Esophagus muscularis mucosa (tissue), 4 donors: ENCODE measurements at regions not wholly inside any gene's neighbourhood (a gene's known extent, or its start where the extent isn't known, plus 50 kb on each side); places are given as distances from the start of the nearest gene placed in this dataset.

Experiments used
- DNase-seq: peaks from one replicate; pipeline ENCODE4 v3.0.0-alpha.2; 2017; ENCODE audit errors: extremely low spot score
- H3K27ac ChIP-seq, 4 donors: fragments of 200-600 bp; sonication (generic); replicated peaks in 1 of 4; 1 replicate in 3 of 4; 2 replicates in 1 of 4; pipeline ENCODE4 v1.5.1; 2016 to 2019; ENCODE audit warnings: mild to moderate bottlenecking in 1 of 4
- H3K27me3 ChIP-seq, 4 donors: fragments of 200-600 bp; sonication (generic); one replicate each; pipeline versions ENCODE4 v1.5.1 to v1.6.0; 2016 to 2019
- H3K36me3 ChIP-seq, 4 donors: fragments of 200-600 bp; sonication (generic); one replicate each; pipeline ENCODE4 v1.5.1; 2016 to 2019
- H3K4me1 ChIP-seq, 4 donors: fragments of 200-600 bp; sonication (generic); one replicate each; pipeline ENCODE4 v1.5.1; 2016 to 2019
- H3K4me3 ChIP-seq, 4 donors: fragments of 200-600 bp; sonication (generic); 1 replicate in 2 of 4; 2 replicates in 2 of 4; pipeline ENCODE4 v1.5.1; 2016 to 2019; ENCODE audit warnings: mild to moderate bottlenecking in 4 of 4, moderate library complexity in 1 of 4
- H3K9me3 ChIP-seq, 4 donors: fragments of 200-600 bp; sonication (generic); 1 replicate in 3 of 4; 2 replicates in 1 of 4; pipeline ENCODE4 v1.5.1; 2016 to 2019
- EP300 ChIP-seq: sonication (generic); formaldehyde crosslinking; IDR thresholded peaks from one replicate; pipeline ENCODE4 v1.6.1; 2017; ENCODE audit warnings: antibody characterized with exemption
- POLR2A ChIP-seq: fragments of 450-650 bp; IDR thresholded peaks from one replicate; pipeline ENCODE4 v1.6.1; 2017; ENCODE audit warnings: antibody characterized with exemption, moderate library complexity, mild to moderate bottlenecking, low read depth
- POLR2AphosphoS5 ChIP-seq, 2 donors: sonication (generic); formaldehyde crosslinking; IDR thresholded peaks; one replicate each; pipeline ENCODE4 v1.6.1; 2017; ENCODE audit warnings: antibody characterized with exemption in 2 of 2
- WGBS: methylation state at CpG from one replicate; pipeline ENCODE4 v1.1.5; 2018; 5-methylcytosine and 5-hydroxymethylcytosine counted together
- intact Hi-C: fragments of 100-400 bp; cut with DNase I; formaldehyde crosslinking; loops from one replicate; pipeline ENCODE4 v1.15.1; 2023
- TF ChIP-seq, protein P1 (sequence below), 3 experiments: fragments of 200-600 bp in 2 of 3; fragments of 450-650 bp in 1 of 3; sonication (generic) in 2 of 3; IDR thresholded peaks; one replicate each; pipeline ENCODE4 v1.5.1; 2017 to 2019; ENCODE audit warnings: antibody characterized with exemption in 3 of 3, mild to moderate bottlenecking in 2 of 3, moderate library complexity in 1 of 3

DNA sequence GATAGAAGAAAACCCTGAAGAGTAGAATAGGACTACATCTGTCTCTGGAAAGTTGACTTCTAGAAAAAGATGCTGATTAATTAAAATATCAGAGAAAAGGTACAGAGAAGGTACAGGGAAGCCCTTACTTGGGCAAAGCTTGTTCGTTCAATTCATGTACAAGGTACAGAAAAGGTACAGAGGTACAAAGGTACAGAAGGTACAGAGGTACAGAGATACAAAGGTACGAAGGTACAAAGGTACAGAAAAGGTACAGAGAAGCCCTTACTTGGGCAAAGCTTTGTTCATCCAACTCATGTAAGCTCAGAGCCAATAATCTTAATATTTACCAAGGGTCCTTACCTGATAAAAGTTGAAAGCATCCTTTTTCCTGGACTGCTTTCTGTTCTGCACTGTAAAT is 182.3 kb downstream of the PCSK1 start:
- Histone ChIP-seq H3K27ac (no peak overlapping the region), H3K27me3 (no peaks in the 10 kb centered on the region), H3K4me1 (peaks cover 9 to 34% (median 26%) of the 10 kb centered on the region in 4 donors), H3K9me3 (no peaks in the 10 kb centered on the region), H3K4me3 (no peak overlapping the region), H3K36me3 (no peaks in the 10 kb centered on the region)
- TF ChIP-seq POLR2A (no peak), EP300 (no peak), POLR2AphosphoS5 (IDR thresholded peaks at IDR 0.05) (no peak)
- TF ChIP-seq, protein P1, sequence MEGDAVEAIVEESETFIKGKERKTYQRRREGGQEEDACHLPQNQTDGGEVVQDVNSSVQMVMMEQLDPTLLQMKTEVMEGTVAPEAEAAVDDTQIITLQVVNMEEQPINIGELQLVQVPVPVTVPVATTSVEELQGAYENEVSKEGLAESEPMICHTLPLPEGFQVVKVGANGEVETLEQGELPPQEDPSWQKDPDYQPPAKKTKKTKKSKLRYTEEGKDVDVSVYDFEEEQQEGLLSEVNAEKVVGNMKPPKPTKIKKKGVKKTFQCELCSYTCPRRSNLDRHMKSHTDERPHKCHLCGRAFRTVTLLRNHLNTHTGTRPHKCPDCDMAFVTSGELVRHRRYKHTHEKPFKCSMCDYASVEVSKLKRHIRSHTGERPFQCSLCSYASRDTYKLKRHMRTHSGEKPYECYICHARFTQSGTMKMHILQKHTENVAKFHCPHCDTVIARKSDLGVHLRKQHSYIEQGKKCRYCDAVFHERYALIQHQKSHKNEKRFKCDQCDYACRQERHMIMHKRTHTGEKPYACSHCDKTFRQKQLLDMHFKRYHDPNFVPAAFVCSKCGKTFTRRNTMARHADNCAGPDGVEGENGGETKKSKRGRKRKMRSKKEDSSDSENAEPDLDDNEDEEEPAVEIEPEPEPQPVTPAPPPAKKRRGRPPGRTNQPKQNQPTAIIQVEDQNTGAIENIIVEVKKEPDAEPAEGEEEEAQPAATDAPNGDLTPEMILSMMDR (IDR thresholded peaks at IDR 0.05), result no peak
- no peak for DNase-seq
- intact Hi-C loops, result no loop called here
- WGBS, result 98% methylated on average over 2 of the region's 2 CpGs

GRCh38 chr5:96248131-96248530 is 184.9 kb downstream of the PCSK1 start:
- H3K27ac ChIP-seq, result peak overlapping the region; percentile 52 to 70 (median 62)

GRCh38 chr5:96247708-96248107 is 185.3 kb downstream of the PCSK1 start:
- TF ChIP-seq POLR2AphosphoS5 (IDR thresholded peaks at IDR 0.05) (no peak), EP300 (no peak), POLR2A (no peak)
- TF ChIP-seq, protein P1 (IDR thresholded peaks at IDR 0.05), result no peak
- Histone ChIP-seq H3K4me3 (peak overlapping the region in 1 of 4 donors; percentile 7), H3K27me3 (no peaks in the 10 kb centered on the region), H3K9me3 (no peaks in the 10 kb centered on the region), H3K4me1 (peaks cover 17 to 43% (median 20%) of the 10 kb centered on the region in 4 donors), H3K27ac (peak overlapping the region; percentile 52 to 70 (median 62)), H3K36me3 (no peaks in the 10 kb centered on the region)
- WGBS, result 34% methylated on average over 2 of the region's 2 CpGs
- DNase-seq, result no peak
- intact Hi-C loops, result no loop called here

More at GRCh38 chr5:96248131-96248530, 184.9 kb downstream of the PCSK1 start:
- intact Hi-C loops, result no loop called here
- no peaks in the 10 kb centered on the region for H3K27me3 ChIP-seq
- H3K4me1 ChIP-seq, result peaks cover 13 to 40% (median 20%) of the 10 kb centered on the region in 4 donors
- TF ChIP-seq POLR2A (no peak), POLR2AphosphoS5 (IDR thresholded peaks at IDR 0.05) (no peak), EP300 (no peak)
- TF ChIP-seq, protein P1 (IDR thresholded peaks at IDR 0.05), result no peak
- no peaks in the 10 kb centered on the region for H3K9me3 ChIP-seq
- no peak for DNase-seq
- no peak overlapping the region for H3K4me3 ChIP-seq
- no peaks in the 10 kb centered on the region for H3K36me3 ChIP-seq
- WGBS, result 66% methylated on average over 3 of the region's 3 CpGs

DNA sequence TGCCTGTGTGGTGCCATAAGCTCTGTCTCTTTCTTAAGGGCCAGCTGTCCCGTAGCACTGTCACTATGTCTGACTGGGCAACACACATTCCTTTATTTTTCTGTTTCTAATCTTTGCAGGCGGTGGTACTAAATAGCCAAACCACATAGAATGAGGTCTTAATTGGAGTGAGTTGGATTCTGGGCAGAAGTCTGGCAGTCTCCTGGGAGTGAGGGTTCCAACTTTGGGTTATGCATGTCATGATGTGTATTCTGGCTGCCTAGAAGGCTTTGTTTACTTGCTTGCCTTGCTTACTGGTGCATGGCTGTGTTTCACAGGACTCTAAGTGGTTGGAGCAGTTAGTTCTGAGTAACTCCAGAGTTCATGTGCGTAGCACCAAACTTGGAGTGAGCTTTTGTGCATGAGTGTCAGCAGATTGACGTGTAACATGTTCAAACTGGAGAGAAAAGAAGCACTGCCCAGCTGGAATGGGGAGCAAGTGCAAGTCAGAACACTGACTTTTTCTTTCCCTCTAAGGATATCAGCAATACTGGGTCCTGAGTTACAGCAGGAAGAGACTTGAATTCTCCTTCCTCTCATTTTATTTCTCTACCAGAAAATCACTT is 185.8 kb downstream of the PCSK1 start:
- no peaks in the 10 kb centered on the region for H3K36me3 ChIP-seq
- TF ChIP-seq POLR2A, result no peak
- peak; percentile 48 to 67 for TF ChIP-seq POLR2AphosphoS5 (IDR thresholded peaks at IDR 0.05)
- TF ChIP-seq EP300, result no peak
- TF ChIP-seq, protein P1 (IDR thresholded peaks at IDR 0.05), result no peak
- H3K4me1 ChIP-seq, result peaks cover 19 to 43% (median 20%) of the 10 kb centered on the region in 4 donors
- intact Hi-C loops, result no loop called here
- no peaks in the 10 kb centered on the region for H3K27me3 ChIP-seq
- no peaks in the 10 kb centered on the region for H3K9me3 ChIP-seq
- peak overlapping the region; percentile 52 to 70 (median 62) for H3K27ac ChIP-seq
- 36% methylated on average over 4 of the region's 4 CpGs for WGBS
- peak overlapping the region in 1 of 4 donors; percentile 7 for H3K4me3 ChIP-seq
- no peak for DNase-seq
